ENCODE measurements at regions not wholly inside any gene's neighbourhood (a gene's known extent, or its start where the extent isn't known, plus 50 kb on each side); places are given as distances from the start of the nearest gene placed in this dataset.

GRCh38 chr5:56286015-56286884, 53.1 kb upstream of the ANKRD55 start:
- DNase-seq, result no peak

- DNase-seq, result no peak
These were observed 49.8 kb upstream of the ANKRD55 start for GRCh38 chr5:56282951-56283350.
